ENCODE measurements at regions not wholly inside any gene's neighbourhood (a gene's known extent, or its start where the extent isn't known, plus 50 kb on each side); places are given as distances from the start of the nearest gene placed in this dataset.

DNA sequence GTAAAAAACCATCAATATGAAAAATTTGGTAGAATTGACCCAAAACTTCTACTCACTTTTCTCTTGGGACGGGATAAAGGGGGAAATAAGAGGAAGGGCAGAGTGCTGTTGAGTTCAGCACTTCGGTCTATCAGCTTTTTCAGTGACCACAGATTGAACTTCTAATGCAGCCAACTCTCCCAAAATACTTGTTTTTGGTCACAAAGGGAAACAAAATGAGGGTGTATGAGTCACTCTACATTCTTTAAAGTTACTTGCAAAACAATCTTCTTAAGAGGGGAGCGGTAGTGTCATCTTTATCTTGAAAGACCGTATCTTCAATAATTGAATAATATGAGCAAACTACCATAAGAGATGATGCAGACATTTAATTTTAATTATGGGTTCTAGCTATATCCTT, 661.3 kb downstream of the CD109 start:
- TF ChIP-seq, protein P1, sequence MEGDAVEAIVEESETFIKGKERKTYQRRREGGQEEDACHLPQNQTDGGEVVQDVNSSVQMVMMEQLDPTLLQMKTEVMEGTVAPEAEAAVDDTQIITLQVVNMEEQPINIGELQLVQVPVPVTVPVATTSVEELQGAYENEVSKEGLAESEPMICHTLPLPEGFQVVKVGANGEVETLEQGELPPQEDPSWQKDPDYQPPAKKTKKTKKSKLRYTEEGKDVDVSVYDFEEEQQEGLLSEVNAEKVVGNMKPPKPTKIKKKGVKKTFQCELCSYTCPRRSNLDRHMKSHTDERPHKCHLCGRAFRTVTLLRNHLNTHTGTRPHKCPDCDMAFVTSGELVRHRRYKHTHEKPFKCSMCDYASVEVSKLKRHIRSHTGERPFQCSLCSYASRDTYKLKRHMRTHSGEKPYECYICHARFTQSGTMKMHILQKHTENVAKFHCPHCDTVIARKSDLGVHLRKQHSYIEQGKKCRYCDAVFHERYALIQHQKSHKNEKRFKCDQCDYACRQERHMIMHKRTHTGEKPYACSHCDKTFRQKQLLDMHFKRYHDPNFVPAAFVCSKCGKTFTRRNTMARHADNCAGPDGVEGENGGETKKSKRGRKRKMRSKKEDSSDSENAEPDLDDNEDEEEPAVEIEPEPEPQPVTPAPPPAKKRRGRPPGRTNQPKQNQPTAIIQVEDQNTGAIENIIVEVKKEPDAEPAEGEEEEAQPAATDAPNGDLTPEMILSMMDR (IDR thresholded peaks at IDR 0.05 in 4 of 5, conservative IDR thresholded peaks at IDR 0.05 in 1 of 5), result no peak
- TF ChIP-seq POLR2A (IDR thresholded peaks at IDR 0.05), result no peak
